ENCODE measurements at regions not wholly inside any gene's neighbourhood (a gene's known extent, or its start where the extent isn't known, plus 50 kb on each side); places are given as distances from the start of the nearest gene placed in this dataset.

DNA sequence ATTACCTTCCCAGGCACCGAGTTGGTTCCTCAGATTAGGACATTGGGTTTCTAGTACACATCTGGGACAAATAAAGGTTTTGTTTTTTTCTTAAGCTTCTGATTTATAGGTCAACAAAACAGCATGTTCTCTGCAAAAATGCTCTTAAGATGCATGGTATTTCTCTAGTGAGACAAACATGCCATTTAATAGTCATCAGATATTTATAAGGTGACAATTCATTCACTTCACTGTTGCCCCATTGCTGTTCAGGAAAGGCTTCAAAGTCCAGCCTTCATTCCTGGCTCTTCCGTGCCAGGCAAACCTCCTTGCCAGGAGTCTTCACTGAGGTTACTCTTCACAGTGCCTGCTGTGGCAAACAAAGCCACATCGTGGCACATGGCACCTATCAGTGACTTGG is 156.3 kb upstream of the FNDC3A start:
- no peak for TF ChIP-seq GATA3 (IDR thresholded peaks at IDR 0.05; ENCODE audit: low read depth, low read length)
- no peak for TF ChIP-seq GATA2 (IDR thresholded peaks at IDR 0.05; ENCODE audit: low read depth, low read length)

DNA sequence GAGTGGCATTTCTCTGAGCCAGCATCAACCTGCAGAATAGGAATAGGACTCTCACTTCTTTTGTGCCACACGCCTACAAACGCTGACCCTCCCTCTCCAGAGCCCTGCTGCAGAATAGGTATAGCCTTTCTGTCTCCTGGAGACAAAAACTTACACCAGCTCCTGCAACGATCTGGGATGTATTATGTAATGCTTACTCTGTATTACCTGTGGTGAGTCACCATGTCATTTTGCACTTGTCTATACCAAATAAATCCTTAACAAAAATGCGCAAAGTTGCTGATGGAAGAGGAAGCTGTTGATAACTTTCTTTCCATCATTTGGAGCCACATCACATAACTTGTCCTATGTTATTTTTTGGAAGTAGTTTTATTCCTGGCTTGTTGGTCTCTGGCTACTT is 155.8 kb upstream of the FNDC3A start:
- no peak for TF ChIP-seq GATA2 (IDR thresholded peaks at IDR 0.05; ENCODE audit: low read depth, low read length)
- no peak for TF ChIP-seq GATA3 (IDR thresholded peaks at IDR 0.05; ENCODE audit: low read depth, low read length)

DNA sequence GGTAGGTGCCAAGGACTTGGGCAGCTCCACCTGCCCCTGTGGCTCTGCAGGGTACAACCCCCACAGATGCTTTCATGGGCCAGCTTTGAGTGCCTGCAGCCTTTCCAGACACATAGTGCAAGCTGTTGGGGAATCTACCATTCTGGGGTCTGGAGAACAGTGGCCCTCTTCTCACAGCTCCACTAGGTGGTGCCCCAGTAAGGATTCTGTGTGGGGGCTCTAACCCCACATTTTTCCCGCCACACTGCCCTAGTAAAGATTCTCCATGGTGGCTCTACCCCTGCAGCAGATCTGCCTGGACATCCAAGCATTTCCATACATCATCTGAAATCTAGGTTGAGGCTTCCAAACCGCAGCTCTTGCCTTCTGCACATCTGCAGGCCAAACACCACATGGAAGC is 149.7 kb upstream of the FNDC3A start:
- TF ChIP-seq GATA3 (IDR thresholded peaks at IDR 0.05; ENCODE audit: low read depth, low read length), result no peak
- no peak for TF ChIP-seq GATA2 (IDR thresholded peaks at IDR 0.05; ENCODE audit: low read depth, low read length)

DNA sequence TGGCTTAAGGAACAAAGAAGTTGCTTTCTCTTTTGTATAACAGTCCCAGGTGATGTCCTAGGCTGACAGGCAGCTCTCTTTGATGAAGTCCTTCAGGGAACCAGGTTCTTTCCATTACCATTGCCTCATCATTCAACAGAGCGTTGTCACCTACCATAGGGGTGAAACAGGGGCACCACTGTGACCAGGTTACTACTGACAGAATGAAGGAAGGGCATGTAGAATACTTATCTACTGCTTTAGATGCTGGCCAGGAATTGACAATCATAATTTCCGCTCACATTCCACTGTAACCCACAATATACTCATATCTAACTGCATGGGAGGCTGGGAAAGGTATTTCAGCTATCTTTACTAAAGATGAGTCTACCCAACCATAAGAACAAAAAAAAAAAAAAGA is 148.0 kb upstream of the FNDC3A start:
- TF ChIP-seq GATA3 (IDR thresholded peaks at IDR 0.05; ENCODE audit: low read depth, low read length), result no peak
- no peak for TF ChIP-seq GATA2 (IDR thresholded peaks at IDR 0.05; ENCODE audit: low read depth, low read length)

DNA sequence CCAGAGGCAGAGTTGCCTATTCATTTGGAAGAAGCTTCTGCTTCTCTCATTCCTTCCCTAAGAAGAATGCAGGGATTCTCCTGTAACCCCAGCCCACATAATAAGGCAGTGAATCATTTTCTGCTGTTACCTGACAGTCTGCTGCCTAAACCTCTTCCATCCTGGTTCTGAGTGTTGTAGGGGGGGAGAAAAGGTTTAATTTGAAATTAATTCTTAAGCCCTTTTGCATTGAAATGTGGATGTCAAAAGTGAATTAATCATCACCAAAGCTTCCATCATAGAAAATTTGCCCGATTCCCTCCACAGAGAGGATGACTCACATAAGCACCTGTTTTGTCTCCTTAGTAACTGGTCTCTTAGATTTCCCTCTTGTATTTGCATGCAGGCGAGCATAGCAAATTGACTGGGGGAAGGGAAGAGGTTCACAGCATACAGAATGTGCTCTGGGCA is 146.7 kb upstream of the FNDC3A start:
- TF ChIP-seq GATA3 (IDR thresholded peaks at IDR 0.05; ENCODE audit: low read depth, low read length) (no peak), GATA2 (IDR thresholded peaks at IDR 0.05; ENCODE audit: low read depth, low read length) (no peak)

DNA sequence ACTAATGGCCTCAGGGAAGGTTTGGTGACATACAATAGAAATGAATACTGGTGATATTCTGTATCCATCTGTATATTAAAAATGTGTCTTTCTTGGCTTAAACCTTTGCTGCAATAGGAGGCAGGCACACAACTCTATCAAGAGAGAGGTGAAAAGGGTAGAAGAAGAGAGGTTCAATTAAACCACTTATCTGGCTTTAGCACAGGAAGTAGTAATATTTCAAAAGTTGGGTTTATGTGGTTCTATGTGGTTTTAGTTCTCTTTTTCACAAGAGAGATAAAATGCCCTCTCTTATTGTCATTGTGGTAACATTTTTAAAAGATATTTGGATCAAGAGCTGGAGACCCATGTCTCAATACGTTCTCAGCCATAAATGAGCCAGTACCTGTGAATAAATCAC is 146.2 kb upstream of the FNDC3A start:
- no peak for TF ChIP-seq GATA3 (IDR thresholded peaks at IDR 0.05; ENCODE audit: low read depth, low read length)
- TF ChIP-seq GATA2 (IDR thresholded peaks at IDR 0.05; ENCODE audit: low read depth, low read length), result no peak

DNA sequence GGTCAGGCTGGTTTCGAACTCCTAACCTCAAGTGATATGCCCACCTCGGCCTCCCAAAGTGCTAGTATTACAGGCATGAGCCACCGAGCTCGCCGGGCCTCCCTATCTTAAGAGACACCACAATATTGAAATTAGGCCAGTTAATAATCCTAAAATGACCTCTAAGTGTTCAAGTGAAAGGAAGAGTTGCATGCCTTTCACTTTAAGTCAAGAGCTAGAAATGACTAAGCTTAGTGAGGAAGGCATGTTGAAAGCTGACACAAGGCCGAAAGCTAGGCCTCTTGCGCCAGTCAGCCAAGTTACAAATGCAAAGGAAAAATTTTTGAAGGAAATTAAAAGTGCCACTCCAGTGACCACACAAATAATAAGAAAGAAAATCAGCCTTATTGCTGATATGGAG is 144.5 kb upstream of the FNDC3A start:
- TF ChIP-seq GATA2 (IDR thresholded peaks at IDR 0.05; ENCODE audit: low read depth, low read length) (no peak), GATA3 (IDR thresholded peaks at IDR 0.05; ENCODE audit: low read depth, low read length) (no peak)

DNA sequence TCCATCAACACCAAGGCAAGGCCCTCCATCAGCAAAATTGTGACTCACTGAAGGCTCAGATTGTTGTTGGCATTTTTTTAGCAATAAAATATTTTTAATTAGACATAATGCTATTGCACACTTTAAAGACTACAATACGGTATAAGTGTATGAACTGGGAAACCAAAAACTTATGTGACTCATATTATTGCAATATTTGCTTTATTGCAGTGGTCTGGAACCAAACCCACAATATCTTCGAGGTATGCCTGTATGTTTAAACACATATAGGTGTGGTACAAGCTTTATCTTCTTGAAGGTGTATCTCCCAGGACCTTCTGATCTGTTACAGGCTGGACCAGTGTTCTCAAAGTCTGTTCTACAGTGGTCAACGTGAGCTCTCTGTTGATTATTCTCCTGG is 142.3 kb upstream of the FNDC3A start:
- no peak for TF ChIP-seq GATA2 (IDR thresholded peaks at IDR 0.05; ENCODE audit: low read depth, low read length)
- no peak for TF ChIP-seq GATA3 (IDR thresholded peaks at IDR 0.05; ENCODE audit: low read depth, low read length)

DNA sequence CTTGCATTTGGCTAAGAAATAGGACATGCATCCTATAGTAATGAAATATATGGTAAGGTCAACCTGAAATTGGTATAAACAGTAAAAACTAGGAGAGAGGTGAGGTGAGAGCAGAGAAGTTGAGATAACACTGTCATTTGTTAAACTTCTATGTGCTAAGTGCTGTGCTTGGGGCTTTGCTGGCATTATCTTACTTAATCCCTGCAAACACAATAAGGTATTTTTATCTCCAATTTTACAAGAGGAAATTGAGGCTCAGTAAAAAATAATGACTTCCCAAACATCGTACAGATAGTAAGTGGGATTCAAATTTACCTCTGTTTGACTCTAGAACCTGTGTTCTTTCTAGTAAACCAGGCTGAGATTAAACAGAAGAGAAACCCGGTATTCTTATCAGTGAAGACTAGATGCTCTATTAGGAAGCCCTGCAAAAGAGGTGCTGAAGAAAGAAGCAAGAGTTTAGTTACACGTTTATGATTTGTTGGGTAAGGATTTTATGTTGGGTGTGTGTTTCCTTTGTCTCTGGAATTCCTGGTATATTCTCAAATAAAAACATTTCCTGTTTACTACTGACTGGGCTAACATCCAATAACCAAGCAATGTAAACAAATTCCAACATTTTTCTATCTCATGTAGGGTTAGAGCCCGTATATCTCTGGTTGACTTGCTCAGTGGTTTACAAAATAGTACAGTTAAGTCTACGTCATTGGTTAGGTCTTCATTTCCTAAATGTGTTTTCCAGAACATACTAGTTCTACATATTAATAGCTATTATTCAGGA is 137.3 kb upstream of the FNDC3A start:
- TF ChIP-seq GATA3 (IDR thresholded peaks at IDR 0.05; ENCODE audit: low read depth, low read length) (no peak), GATA2 (IDR thresholded peaks at IDR 0.05; ENCODE audit: low read depth, low read length) (no peak)

DNA sequence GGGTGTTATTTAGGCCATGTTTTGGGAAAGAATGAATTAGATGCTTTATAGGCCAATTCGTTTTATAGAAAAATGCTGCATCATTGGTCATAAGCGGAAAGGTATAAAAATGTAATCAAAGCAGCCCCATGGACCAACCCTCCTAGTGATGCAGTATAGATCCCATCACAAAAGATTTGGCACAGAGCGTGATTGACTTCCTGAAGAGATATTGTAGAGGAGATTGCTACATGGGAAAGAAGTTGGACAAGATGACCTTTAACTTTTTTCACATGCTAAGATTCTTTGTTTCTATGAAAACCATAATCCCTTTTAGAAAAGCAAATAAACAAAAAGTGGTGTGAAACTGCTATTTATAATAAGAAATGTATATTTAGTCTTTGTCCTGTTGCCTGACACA is 136.5 kb upstream of the FNDC3A start:
- TF ChIP-seq GATA2 (IDR thresholded peaks at IDR 0.05; ENCODE audit: low read depth, low read length) (no peak), GATA3 (IDR thresholded peaks at IDR 0.05; ENCODE audit: low read depth, low read length) (no peak)

DNA sequence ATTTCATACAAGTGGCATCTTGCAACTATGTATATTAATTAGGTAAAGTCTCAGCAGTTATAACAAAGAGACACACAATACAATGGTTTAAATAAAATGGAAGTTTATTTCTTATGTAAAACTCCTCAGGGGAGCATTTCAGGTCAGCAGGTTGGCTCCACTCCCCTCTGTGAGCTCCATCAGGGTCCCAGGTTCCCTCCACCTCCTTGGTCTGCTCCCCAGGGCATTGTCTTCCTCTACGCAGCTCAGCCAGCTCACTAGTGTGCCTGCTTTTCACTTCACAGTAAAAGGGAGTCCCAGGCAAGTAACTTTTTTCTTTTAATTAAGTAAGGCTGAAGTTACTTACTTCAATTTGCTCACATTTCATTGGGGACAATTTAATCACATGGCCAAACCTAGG is 135.3 kb upstream of the FNDC3A start:
- TF ChIP-seq GATA3 (IDR thresholded peaks at IDR 0.05; ENCODE audit: low read depth, low read length) (no peak), GATA2 (IDR thresholded peaks at IDR 0.05; ENCODE audit: low read depth, low read length) (no peak)

DNA sequence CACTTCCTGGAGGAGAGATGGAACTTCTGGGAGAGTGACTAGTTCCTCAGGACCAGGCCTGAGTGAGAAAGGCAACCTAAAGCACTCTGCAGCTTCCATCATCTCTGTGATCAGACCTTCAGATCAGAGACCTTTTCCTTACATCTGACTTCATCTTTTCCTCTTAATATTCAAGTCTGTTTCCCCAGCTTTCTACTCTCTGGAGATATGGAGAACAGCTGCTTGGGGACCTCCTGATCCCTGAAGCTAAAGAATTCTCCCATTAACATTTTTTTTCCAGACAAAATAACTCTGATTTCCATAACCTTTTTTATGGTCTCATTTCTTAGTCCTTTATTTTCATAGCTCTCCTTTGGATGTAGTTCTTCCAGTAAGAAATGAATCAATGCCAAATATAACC is 133.4 kb upstream of the FNDC3A start:
- no peak for TF ChIP-seq GATA3 (IDR thresholded peaks at IDR 0.05; ENCODE audit: low read depth, low read length)
- no peak for TF ChIP-seq GATA2 (IDR thresholded peaks at IDR 0.05; ENCODE audit: low read depth, low read length)

DNA sequence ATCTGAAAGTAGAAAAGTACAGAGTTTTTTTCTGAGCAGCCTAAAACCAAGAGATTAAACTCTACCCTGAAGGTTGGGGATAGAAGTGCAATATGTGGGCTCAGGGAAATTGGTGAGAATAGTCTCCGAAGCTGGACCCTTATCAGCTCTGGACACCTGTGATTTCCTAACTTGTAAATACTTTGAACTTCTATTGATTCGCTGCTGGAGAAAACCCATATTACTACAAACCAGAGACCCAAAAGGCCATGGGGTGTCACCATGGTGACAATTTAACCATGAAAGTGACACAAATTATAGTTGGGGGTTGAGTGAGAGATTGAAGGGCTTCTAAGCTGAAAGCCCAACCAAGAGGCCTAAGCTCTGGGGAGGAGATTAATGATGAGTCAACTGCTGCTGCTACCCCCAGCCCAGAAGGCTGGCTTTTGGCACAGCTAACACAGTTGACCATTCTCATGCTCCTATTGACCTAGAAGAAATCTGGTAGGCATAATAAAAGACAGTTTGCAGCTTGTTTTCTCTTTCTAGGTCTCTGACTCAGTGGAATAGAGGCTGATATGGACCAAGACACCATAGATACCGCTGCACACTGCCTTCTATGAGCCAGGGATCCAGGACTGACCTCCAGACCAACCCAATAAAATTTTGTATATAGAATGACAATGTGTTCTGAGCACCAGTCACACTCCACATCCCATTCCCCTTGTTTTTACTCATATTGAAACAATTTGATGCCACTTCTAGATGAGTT is 131.9 kb upstream of the FNDC3A start:
- TF ChIP-seq GATA2 (IDR thresholded peaks at IDR 0.05; ENCODE audit: low read depth, low read length) (no peak), GATA3 (IDR thresholded peaks at IDR 0.05; ENCODE audit: low read depth, low read length) (no peak)

DNA sequence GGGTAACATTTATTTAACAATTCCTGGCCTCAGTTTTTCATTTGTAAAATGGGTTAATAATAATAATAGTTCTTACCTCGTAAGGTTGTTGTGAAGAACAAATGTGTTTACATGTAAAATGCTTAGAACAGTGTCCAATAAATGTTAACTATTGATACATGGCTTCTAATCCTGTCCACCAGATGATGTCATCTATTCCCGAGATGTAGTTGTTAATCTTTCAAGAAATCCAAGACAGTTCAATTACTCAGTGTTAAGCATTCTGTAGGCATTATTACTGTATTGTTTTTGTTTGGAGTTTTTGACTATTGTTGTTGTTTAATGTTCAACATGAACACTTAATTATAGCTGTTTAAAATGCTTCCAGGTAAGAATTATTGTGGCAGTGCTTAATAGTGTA is 131.0 kb upstream of the FNDC3A start:
- TF ChIP-seq GATA3 (IDR thresholded peaks at IDR 0.05; ENCODE audit: low read depth, low read length) (no peak), GATA2 (IDR thresholded peaks at IDR 0.05; ENCODE audit: low read depth, low read length) (no peak)

DNA sequence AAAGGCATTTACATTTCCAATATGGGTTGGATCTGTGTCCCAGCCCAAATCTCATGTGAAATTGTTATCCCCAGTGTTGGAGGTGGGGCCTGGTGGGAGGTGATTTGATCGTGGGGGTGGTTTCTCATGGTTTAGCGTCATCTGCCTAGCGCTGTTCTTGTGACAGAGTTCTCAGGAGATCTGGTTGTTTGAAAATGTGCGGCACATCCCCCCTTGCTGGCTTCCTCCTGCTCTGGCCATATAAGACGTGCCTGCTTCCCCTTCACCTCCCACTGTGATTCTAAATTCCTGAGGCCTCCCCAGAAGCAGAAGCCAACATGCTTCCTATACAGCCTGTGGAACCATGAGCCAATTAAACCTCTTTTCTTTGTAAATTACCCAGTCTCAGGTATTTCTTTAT is 126.2 kb upstream of the FNDC3A start:
- no peak for TF ChIP-seq GATA2 (IDR thresholded peaks at IDR 0.05; ENCODE audit: low read depth, low read length)
- no peak for TF ChIP-seq GATA3 (IDR thresholded peaks at IDR 0.05; ENCODE audit: low read depth, low read length)
